Trophoblast cell (in vitro differentiated cells and primary cell): ENCODE measurements at regions not wholly inside any gene's neighbourhood (a gene's known extent, or its start where the extent isn't known, plus 50 kb on each side); places are given as distances from the start of the nearest gene placed in this dataset.

Experiments
- DNase-seq, 2 donors: peaks; one replicate each; pipeline ENCODE4 v3.0.0-alpha.2; 2016
- H2AFZ ChIP-seq: 2 replicates; pipeline ENCODE4 v1.6.1; 2013; ENCODE audit warnings: low read length, moderate library complexity, mild to moderate bottlenecking; ENCODE audit not compliant: insufficient read depth, poor library complexity
- H2AK5ac ChIP-seq: 2 replicates; pipeline ENCODE4 v1.6.1; 2013; ENCODE audit warnings: mild to moderate bottlenecking, low read length
- H2BK120ac ChIP-seq: 2 replicates; pipeline ENCODE4 v1.6.1; 2013; ENCODE audit warnings: low read length, mild to moderate bottlenecking, moderate library complexity; ENCODE audit not compliant: insufficient read depth, poor library complexity
- H2BK12ac ChIP-seq: 2 replicates; pipeline ENCODE4 v1.6.1; 2013; ENCODE audit warnings: mild to moderate bottlenecking, low read length, moderate library complexity
- H2BK5ac ChIP-seq: 2 replicates; pipeline ENCODE4 v1.6.1; 2013; ENCODE audit warnings: low read length, low read depth, moderate library complexity, mild to moderate bottlenecking; ENCODE audit not compliant: poor library complexity
- H3K14ac ChIP-seq: 2 replicates; pipeline ENCODE4 v1.6.1; 2013; ENCODE audit warnings: mild to moderate bottlenecking, low read length
- H3K18ac ChIP-seq: 2 replicates; pipeline ENCODE4 v1.6.1; 2013; ENCODE audit warnings: mild to moderate bottlenecking, low read length
- H3K23ac ChIP-seq: 2 replicates; pipeline ENCODE4 v1.6.1; 2013; ENCODE audit warnings: low read length
- H3K27ac ChIP-seq: 2 replicates; pipeline ENCODE4 v1.5.1; 2013; ENCODE audit warnings: low read depth, mild to moderate bottlenecking, inconsistent platforms, low read length, moderate library complexity
- H3K27me3 ChIP-seq: 2 replicates; pipeline ENCODE4 v1.6.1; 2013; ENCODE audit warnings: inconsistent platforms, mild to moderate bottlenecking, low read length, moderate library complexity; ENCODE audit not compliant: insufficient read depth
- H3K36me3 ChIP-seq, 2 experiments: 1 replicate in 1 of 2; 2 replicates in 1 of 2; pipeline ENCODE4 v1.6.1; 2013; ENCODE audit warnings: low read length in 2 of 2, mild to moderate bottlenecking in 2 of 2, moderate library complexity in 1 of 2; ENCODE audit not compliant: insufficient read depth in 2 of 2, control insufficient read depth in 1 of 2
- H3K4ac ChIP-seq: 2 replicates; pipeline ENCODE4 v1.6.1; 2013; ENCODE audit warnings: low read depth, mild to moderate bottlenecking, low read length, moderate library complexity
- H3K4me1 ChIP-seq, 2 experiments: 1 replicate in 1 of 2; 2 replicates in 1 of 2; pipeline ENCODE4 v1.6.1; 2013; ENCODE audit warnings: low read length in 2 of 2, mild to moderate bottlenecking in 2 of 2, moderate library complexity in 1 of 2; ENCODE audit not compliant: insufficient read depth in 2 of 2, control insufficient read depth in 1 of 2
- H3K4me2 ChIP-seq: 2 replicates; pipeline ENCODE4 v1.6.1; 2013; ENCODE audit warnings: inconsistent platforms, mild to moderate bottlenecking, low read length, moderate library complexity
- H3K4me3 ChIP-seq: 2 replicates; pipeline ENCODE4 v1.5.1; 2013; ENCODE audit warnings: mild to moderate bottlenecking, low read depth, low read length, inconsistent platforms
- H3K79me1 ChIP-seq: one replicate; pipeline ENCODE4 v1.6.1; 2013; ENCODE audit warnings: low read length
- H3K79me2 ChIP-seq: 2 replicates; pipeline ENCODE4 v1.6.1; 2013; ENCODE audit warnings: low read length, mild to moderate bottlenecking; ENCODE audit not compliant: control insufficient read depth, insufficient read depth, poor library complexity
- H3K9ac ChIP-seq: 2 replicates; pipeline ENCODE4 v1.6.1; 2013; ENCODE audit warnings: mild to moderate bottlenecking, low read length
- H3K9me3 ChIP-seq: 2 replicates; pipeline ENCODE4 v1.6.1; 2013; ENCODE audit warnings: low read depth, mild to moderate bottlenecking, control low read depth, inconsistent platforms, low read length; ENCODE audit not compliant: insufficient read depth
- H4K12ac ChIP-seq: 2 replicates; pipeline ENCODE4 v1.6.1; 2013; ENCODE audit warnings: low read depth, mild to moderate bottlenecking, low read length, moderate library complexity
- H4K8ac ChIP-seq: 2 replicates; pipeline ENCODE4 v1.6.1; 2013; ENCODE audit warnings: low read depth, mild to moderate bottlenecking, low read length, moderate library complexity
- H4K91ac ChIP-seq: one replicate; pipeline ENCODE4 v1.6.1; 2013; ENCODE audit warnings: low read depth, mild to moderate bottlenecking, low read length, moderate library complexity
- WGBS: extraction: QIAGEN DNeasy Blood & Tissue Kit; methylation state at CpG from one replicate; pipeline ENCODE4 v1.1.7; 2013; ENCODE audit warnings: missing lambda C conversion rate; ENCODE audit not compliant: insufficient read length, insufficient coverage; ENCODE audit errors: extremely low coverage; 5-methylcytosine and 5-hydroxymethylcytosine counted together

DNA sequence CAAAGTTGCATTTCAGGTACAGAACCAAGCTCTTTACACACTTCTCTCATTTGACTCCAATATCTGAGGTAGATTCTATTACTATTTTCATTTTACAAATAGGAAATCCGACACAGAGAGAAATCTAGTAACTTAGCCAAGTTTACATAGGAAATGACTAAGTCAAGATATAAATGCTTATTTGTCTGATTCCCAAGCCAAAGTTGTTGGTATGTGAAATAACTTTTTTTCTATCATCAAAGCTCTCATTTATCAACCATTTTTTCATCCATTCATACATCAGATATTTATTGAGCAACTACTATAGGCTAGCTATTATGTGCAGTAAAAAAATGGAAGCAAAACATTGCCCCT is 89.2 kb upstream of the MITF start:
- H2BK12ac ChIP-seq, result no peak overlapping the region
- H3K18ac ChIP-seq, result no peak overlapping the region
- no peaks in the 10 kb centered on the region for H3K79me1 ChIP-seq
- no peak overlapping the region for H4K12ac ChIP-seq
- no peak overlapping the region for H3K14ac ChIP-seq
- H3K4me1 ChIP-seq, result no peaks in the 10 kb centered on the region
- H3K79me2 ChIP-seq, result no peaks in the 10 kb centered on the region
- no peak overlapping the region for H3K4me2 ChIP-seq
- no peaks in the 10 kb centered on the region for H3K36me3 ChIP-seq
- no peaks in the 10 kb centered on the region for H3K9me3 ChIP-seq
- DNase-seq, result no peak
- H3K23ac ChIP-seq, result no peak overlapping the region
- no peak overlapping the region for H3K9ac ChIP-seq
- no peak overlapping the region for H3K4me3 ChIP-seq
- no CpG with 5 or more reads among the region's 1 CpG for WGBS
- no peak overlapping the region for H4K91ac ChIP-seq
- no peak overlapping the region for H4K8ac ChIP-seq
- no peak overlapping the region for H2AFZ ChIP-seq
- no peak overlapping the region for H2BK120ac ChIP-seq
- no peak overlapping the region for H3K4ac ChIP-seq
- no peak overlapping the region for H3K27ac ChIP-seq
- H3K27me3 ChIP-seq, result no peaks in the 10 kb centered on the region
- no peak overlapping the region for H2AK5ac ChIP-seq
- no peak overlapping the region for H2BK5ac ChIP-seq

DNA sequence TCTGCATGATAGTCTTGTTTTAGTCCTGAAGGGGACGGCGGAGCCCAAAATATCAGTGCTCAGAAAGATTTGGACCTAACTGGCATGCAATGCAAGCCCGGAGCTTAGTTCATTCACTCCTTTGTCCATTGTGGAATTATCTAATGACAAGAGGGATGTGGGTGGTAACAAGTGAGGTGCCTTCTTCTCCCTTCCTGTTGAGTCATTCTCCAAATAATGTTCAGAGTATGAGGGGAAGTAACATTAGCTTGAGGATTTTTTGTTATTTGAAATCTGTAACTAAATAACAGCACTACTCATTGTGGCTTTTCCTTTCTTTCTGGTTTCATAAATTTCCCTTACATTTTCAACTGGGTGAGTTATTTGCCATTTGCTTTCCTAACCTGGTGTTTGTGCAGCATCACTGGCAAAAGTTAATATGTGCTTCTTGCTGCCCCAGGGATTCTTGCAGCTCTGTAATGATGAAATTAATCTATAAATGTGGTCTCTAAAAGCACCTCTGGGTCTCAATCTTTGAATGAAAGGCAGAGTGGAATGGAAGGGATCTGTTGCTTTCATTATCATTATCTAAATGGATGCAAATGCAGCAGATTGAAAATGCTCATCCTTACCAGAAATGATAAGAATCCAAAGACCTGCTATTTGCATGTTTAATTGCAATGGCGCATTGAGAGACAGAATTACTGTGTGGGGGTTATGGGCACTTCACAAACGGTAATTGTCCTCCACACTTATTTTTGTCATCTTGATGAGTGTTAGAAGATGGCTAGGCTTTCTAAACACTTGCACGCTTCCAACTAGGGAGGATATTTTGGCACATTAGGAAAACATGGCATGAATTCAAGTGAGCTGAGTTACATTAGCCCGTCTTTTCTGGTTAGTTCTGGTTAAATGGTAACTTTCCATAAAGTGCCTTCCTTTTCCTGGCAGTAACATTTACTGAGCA is 89.9 kb upstream of the MITF start:
- no peak overlapping the region for H2BK120ac ChIP-seq
- H4K91ac ChIP-seq, result no peak overlapping the region
- H3K4ac ChIP-seq, result no peak overlapping the region
- no peak overlapping the region for H4K8ac ChIP-seq
- H4K12ac ChIP-seq, result no peak overlapping the region
- H3K4me3 ChIP-seq, result no peak overlapping the region
- no peak overlapping the region for H2BK12ac ChIP-seq
- H3K18ac ChIP-seq, result no peak overlapping the region
- no peaks in the 10 kb centered on the region for H3K4me1 ChIP-seq
- H3K23ac ChIP-seq, result no peak overlapping the region
- H2AK5ac ChIP-seq, result no peak overlapping the region
- H2AFZ ChIP-seq, result no peak overlapping the region
- no peak overlapping the region for H2BK5ac ChIP-seq
- no peak overlapping the region for H3K27ac ChIP-seq
- no peaks in the 10 kb centered on the region for H3K9me3 ChIP-seq
- H3K27me3 ChIP-seq, result no peaks in the 10 kb centered on the region
- DNase-seq, result no peak
- no peaks in the 10 kb centered on the region for H3K79me1 ChIP-seq
- H3K9ac ChIP-seq, result no peak overlapping the region
- no peak overlapping the region for H3K4me2 ChIP-seq
- no peaks in the 10 kb centered on the region for H3K36me3 ChIP-seq
- H3K79me2 ChIP-seq, result no peaks in the 10 kb centered on the region
- H3K14ac ChIP-seq, result no peak overlapping the region
- no CpG with 5 or more reads among the region's 7 CpGs for WGBS

DNA sequence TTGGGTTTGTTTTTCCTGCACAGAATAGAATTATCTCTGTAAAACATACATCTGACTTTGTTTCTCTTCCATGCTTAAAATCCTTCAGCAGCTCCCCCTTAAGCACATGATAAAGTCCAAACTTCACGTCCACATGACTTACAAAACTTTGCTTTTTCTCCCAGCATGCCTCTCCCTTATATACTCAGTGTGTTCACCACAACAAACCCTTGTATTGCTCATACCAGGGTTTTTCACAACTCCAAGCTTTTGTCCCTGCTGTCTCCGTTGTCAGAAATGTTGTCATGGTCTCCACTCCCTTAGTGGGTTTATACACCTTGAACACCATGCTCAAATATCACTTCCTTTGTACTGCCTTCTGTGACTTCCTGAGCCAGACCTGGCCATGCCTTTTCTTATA is 91.1 kb upstream of the MITF start:
- no peaks in the 10 kb centered on the region for H3K9me3 ChIP-seq
- no peak overlapping the region for H2AK5ac ChIP-seq
- no peak overlapping the region for H4K91ac ChIP-seq
- H3K23ac ChIP-seq, result no peak overlapping the region
- no peak overlapping the region for H3K4me3 ChIP-seq
- WGBS, result no CpG with 5 or more reads among the region's 2 CpGs
- H2BK120ac ChIP-seq, result no peak overlapping the region
- no peak overlapping the region for H2BK12ac ChIP-seq
- H3K14ac ChIP-seq, result no peak overlapping the region
- H2BK5ac ChIP-seq, result no peak overlapping the region
- no peak overlapping the region for H3K27ac ChIP-seq
- no peaks in the 10 kb centered on the region for H3K36me3 ChIP-seq
- H3K27me3 ChIP-seq, result no peaks in the 10 kb centered on the region
- no peak overlapping the region for H4K8ac ChIP-seq
- H3K79me1 ChIP-seq, result no peaks in the 10 kb centered on the region
- no peak overlapping the region for H3K9ac ChIP-seq
- no peak overlapping the region for H3K4me2 ChIP-seq
- DNase-seq, result no peak
- no peak overlapping the region for H4K12ac ChIP-seq
- H3K4me1 ChIP-seq, result no peaks in the 10 kb centered on the region
- no peak overlapping the region for H2AFZ ChIP-seq
- no peak overlapping the region for H3K18ac ChIP-seq
- no peaks in the 10 kb centered on the region for H3K79me2 ChIP-seq
- no peak overlapping the region for H3K4ac ChIP-seq

DNA sequence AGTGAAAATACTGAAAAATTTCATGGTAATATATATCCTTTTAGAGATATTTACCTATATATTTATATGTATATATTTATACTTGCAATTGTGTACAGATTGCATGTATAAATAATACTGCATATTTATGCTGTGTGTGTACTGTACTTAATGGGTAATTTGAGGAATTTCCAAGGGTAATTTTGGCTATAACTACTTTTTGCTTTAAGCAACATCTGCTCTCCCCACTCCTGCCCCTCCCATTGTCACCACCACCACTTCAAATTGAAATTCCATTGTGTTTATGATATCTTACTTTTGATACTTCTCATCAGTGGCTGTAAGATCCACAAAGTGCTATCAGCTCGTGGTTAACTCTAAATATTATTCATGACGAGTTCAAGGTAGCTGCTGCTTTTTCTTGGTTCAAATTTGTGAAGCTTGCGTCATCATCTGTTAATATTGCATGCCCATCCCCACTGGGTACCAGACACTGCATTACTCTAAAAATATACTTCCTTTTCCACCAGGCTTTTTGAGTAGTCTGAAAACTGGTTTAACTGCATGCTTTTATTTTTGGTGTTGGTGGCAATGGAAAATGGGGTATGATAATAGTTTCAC is 91.7 kb upstream of the MITF start:
- H3K4me1 ChIP-seq, result no peaks in the 10 kb centered on the region
- no peak overlapping the region for H4K8ac ChIP-seq
- no peak overlapping the region for H3K27ac ChIP-seq
- no peak overlapping the region for H2AFZ ChIP-seq
- H3K4ac ChIP-seq, result no peak overlapping the region
- no peak overlapping the region for H4K12ac ChIP-seq
- no peak overlapping the region for H4K91ac ChIP-seq
- H3K9ac ChIP-seq, result no peak overlapping the region
- H2BK120ac ChIP-seq, result no peak overlapping the region
- no peak overlapping the region for H3K14ac ChIP-seq
- no peak overlapping the region for H3K4me3 ChIP-seq
- H3K36me3 ChIP-seq, result no peaks in the 10 kb centered on the region
- H3K79me1 ChIP-seq, result no peaks in the 10 kb centered on the region
- DNase-seq, result no peak
- no peak overlapping the region for H2BK5ac ChIP-seq
- H3K27me3 ChIP-seq, result no peaks in the 10 kb centered on the region
- H3K23ac ChIP-seq, result no peak overlapping the region
- no peaks in the 10 kb centered on the region for H3K9me3 ChIP-seq
- no peak overlapping the region for H3K4me2 ChIP-seq
- H3K18ac ChIP-seq, result no peak overlapping the region
- H3K79me2 ChIP-seq, result no peaks in the 10 kb centered on the region
- H2AK5ac ChIP-seq, result no peak overlapping the region
- WGBS, result no CpG with 5 or more reads among the region's 3 CpGs
- H2BK12ac ChIP-seq, result no peak overlapping the region
